Liver (tissue), 3 donors: ENCODE measurements at regions not wholly inside any gene's neighbourhood (a gene's known extent, or its start where the extent isn't known, plus 50 kb on each side); places are given as distances from the start of the nearest gene placed in this dataset.

ENCODE experiments used
- CTCF ChIP-seq: fragments of 150-350 bp; IDR thresholded peaks from 2 replicates; pipeline ENCODE4 v1.5.1; 2017; ENCODE audit warnings: improper control_type of control experiment, low read depth, low read length; ENCODE audit not compliant: missing input control
- NR2F2 ChIP-seq: IDR thresholded peaks from 2 replicates; pipeline ENCODE4 v1.6.1; 2016; ENCODE audit warnings: antibody characterized with exemption
- RAD21 ChIP-seq, 2 donors: IDR thresholded peaks; 2 replicates each; pipeline ENCODE4 v1.6.1; 2016; ENCODE audit warnings: antibody characterized with exemption in 2 of 2, mild to moderate bottlenecking in 2 of 2
- SP1 ChIP-seq: IDR thresholded peaks from 2 replicates; pipeline ENCODE4 v1.6.1; 2018; ENCODE audit warnings: antibody characterized with exemption, mild to moderate bottlenecking
- TAF1 ChIP-seq: conservative IDR thresholded peaks from 2 replicates; pipeline ENCODE4 v1.6.1; 2016; ENCODE audit warnings: antibody characterized with exemption, mild to moderate bottlenecking
- donor health status: healthy.
- donor health status: healthy.

- TF ChIP-seq NR2F2 (no peak), RAD21 (IDR thresholded peaks at IDR 0.05) (no peak), SP1 (no peak), CTCF (no peak), TAF1 (no peak)
These were observed 1080.6 kb upstream of the CDH6 start for GRCh38 chr5:30112867-30113266.
